Psoas muscle (tissue), 7 donors: ENCODE measurements at regions not wholly inside any gene's neighbourhood (a gene's known extent, or its start where the extent isn't known, plus 50 kb on each side); places are given as distances from the start of the nearest gene placed in this dataset.
"Not testable (repeated sequence)": the region's sequence is repeated elsewhere in the genome, so short reads cannot be mapped to it uniquely, and the experiment has no call there.

Source experiments
- ATAC-seq, 4 donors: fragments of 200-7000 bp; cut with Tn5 transposase; one replicate each; pipeline ENCODE4 v1.9.1; 2020; ENCODE audit warnings: moderate library complexity in 3 of 4, mild to moderate bottlenecking in 2 of 4
- DNase-seq, 2 donors: peaks; one replicate each; pipeline ENCODE4 v3.0.0-alpha.2; 2020
- H3K27ac ChIP-seq: fragments of 200-600 bp; one replicate; pipeline ENCODE4 v1.8.0; 2022
- H3K27me3 ChIP-seq, 3 donors: fragments of 200-600 bp in 1 of 3; one replicate each; pipeline versions ENCODE4 v1.6.1 to v1.8.0; 2013 to 2022; ENCODE audit warnings: low read length in 2 of 3, mild to moderate bottlenecking in 2 of 3, moderate library complexity in 1 of 3; ENCODE audit not compliant: insufficient read depth in 3 of 3
- H3K36me3 ChIP-seq, 2 donors: fragments of 200-600 bp in 1 of 2; one replicate each; pipeline versions ENCODE4 v1.6.1 to v1.8.0; 2013 to 2022; ENCODE audit warnings: low read depth in 1 of 2, mild to moderate bottlenecking in 1 of 2, moderate library complexity in 1 of 2; ENCODE audit not compliant: insufficient read depth in 1 of 2
- H3K4me1 ChIP-seq: fragments of 200-600 bp; one replicate; pipeline ENCODE4 v1.8.0; 2022
- H3K4me3 ChIP-seq: fragments of 200-600 bp; one replicate; pipeline ENCODE4 v1.8.0; 2022; ENCODE audit warnings: mild to moderate bottlenecking
- H3K9me3 ChIP-seq: fragments of 200-600 bp; one replicate; pipeline ENCODE4 v1.8.0; 2022
- WGBS, 3 donors: extraction: QIAGEN DNeasy Blood & Tissue Kit; methylation state at CpG; one replicate each; pipeline versions ENCODE4 v1.1.6 to v1.1.7; 2013; 5-methylcytosine and 5-hydroxymethylcytosine counted together
- intact Hi-C, 2 donors: fragments of 100-400 bp; cut with DNase I; formaldehyde crosslinking; loops; one replicate each; pipeline versions ENCODE4 v1.11.0 to v1.14.2; 2022
- TF ChIP-seq, protein P1 (sequence below): fragments of 200-600 bp; IDR thresholded peaks from one replicate; pipeline ENCODE4 v1.8.0; 2022; ENCODE audit warnings: antibody characterized with exemption
- donor health status: healthy with polysubstance abuse.
- donor health status: DM: no; HTN: no; CAD: no; lungs with moderate emphysema.
- donor health status: Bipolar disorder and iron deficiency.
- donor health status: healthy.
- donor health status: DM: yes; HTN: yes; CAD: no.
- donor health status: DM: no; HTN: no; CAD: no.
- donor health status: DM: yes; HTN: yes; CAD: no.

DNA sequence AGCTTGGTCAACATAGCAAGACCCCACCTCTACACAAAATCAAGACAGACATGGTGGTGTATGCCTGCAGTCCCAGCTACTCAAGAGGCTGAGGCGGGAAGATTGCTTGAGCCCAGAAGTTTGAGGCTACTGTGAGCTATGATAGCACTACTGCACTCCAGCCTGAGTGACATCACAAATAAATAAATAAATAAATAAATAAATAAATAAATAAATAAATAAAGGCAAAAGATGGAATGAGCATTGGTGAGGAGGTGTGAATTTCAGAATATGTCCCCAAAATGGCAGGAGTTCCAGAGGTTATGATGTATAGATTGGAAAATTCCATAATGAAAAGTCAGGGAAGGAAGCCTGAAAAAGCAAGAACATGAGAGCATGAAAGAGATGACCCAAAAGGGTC is 249.9 kb downstream of the MEX3B start:
- H3K4me1 ChIP-seq, result no peaks in the 10 kb centered on the region
- H3K36me3 ChIP-seq, result no peaks in the 10 kb centered on the region
- DNase-seq (no peak), ATAC-seq (no peak)
- H3K27ac ChIP-seq, result no peak overlapping the region
- H3K9me3 ChIP-seq, result no peaks in the 10 kb centered on the region
- WGBS, 3 donors, result 100% methylated on average over 1 of the region's 1 CpG
- no peak overlapping the region for H3K4me3 ChIP-seq
- TF ChIP-seq, protein P1, sequence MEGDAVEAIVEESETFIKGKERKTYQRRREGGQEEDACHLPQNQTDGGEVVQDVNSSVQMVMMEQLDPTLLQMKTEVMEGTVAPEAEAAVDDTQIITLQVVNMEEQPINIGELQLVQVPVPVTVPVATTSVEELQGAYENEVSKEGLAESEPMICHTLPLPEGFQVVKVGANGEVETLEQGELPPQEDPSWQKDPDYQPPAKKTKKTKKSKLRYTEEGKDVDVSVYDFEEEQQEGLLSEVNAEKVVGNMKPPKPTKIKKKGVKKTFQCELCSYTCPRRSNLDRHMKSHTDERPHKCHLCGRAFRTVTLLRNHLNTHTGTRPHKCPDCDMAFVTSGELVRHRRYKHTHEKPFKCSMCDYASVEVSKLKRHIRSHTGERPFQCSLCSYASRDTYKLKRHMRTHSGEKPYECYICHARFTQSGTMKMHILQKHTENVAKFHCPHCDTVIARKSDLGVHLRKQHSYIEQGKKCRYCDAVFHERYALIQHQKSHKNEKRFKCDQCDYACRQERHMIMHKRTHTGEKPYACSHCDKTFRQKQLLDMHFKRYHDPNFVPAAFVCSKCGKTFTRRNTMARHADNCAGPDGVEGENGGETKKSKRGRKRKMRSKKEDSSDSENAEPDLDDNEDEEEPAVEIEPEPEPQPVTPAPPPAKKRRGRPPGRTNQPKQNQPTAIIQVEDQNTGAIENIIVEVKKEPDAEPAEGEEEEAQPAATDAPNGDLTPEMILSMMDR, result no peak
- H3K27me3 ChIP-seq, result no peaks in the 10 kb centered on the region
- intact Hi-C loops, result no loop called here

DNA sequence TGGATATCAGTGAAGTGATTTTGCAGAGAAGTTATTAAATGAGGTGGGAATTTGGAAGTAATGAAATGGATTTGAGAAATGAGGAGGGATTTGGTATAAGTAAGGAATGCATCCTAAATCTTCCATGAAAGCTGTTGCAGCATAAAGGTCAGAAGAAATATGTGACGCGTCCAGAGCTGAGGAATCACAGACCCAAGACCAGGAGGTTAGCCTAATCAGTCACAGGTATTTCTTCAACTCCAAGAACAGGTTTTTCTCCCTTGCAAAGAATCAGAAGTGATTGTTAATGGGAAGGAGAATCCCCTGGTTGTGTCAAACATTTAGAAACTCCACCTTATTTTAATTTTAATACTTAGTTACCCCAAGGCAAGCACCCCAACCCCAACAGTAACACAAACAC is 253.2 kb downstream of the MEX3B start:
- Histone ChIP-seq H3K27me3 (peaks cover 0 to 6% (median 0%) of the 10 kb centered on the region in 3 donors), H3K9me3 (no peaks in the 10 kb centered on the region), H3K27ac (no peak overlapping the region), H3K4me1 (no peaks in the 10 kb centered on the region), H3K36me3 (no peaks in the 10 kb centered on the region), H3K4me3 (no peak overlapping the region)
- DNase-seq (no peak), ATAC-seq (no peak)
- WGBS, 3 donors, result 83 to 86% (median 85%) methylated on average over 2 of the region's 2 CpGs
- TF ChIP-seq, protein P1, result no peak
- intact Hi-C loops, result no loop called here

DNA sequence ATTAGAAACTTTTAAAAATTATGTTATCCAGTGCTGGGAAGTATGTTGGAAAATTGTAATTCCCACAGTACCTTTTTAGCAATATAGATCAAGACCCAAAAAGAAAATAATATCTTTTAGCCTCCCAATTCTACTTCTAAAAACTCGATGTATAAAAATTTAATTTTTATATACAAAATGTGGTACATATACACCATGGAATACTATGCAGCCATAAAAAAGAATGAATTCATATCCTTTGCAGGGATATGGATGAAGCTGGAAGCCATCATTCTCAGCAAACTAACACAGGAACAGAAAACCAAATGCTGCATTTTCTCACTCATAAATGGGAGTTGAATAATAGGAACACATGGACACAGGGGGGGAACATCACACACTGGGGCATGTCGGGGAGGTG is 254.5 kb downstream of the MEX3B start:
- H3K4me1 ChIP-seq, ATAC-seq, H3K36me3 ChIP-seq, DNase-seq, H3K27me3 ChIP-seq, H3K9me3 ChIP-seq, H3K4me3 ChIP-seq, intact Hi-C loops, H3K27ac ChIP-seq: not testable (repeated sequence)
- 92 to 95% (median 93%) methylated on average over 2 of the region's 2 CpGs for WGBS, 3 donors

DNA sequence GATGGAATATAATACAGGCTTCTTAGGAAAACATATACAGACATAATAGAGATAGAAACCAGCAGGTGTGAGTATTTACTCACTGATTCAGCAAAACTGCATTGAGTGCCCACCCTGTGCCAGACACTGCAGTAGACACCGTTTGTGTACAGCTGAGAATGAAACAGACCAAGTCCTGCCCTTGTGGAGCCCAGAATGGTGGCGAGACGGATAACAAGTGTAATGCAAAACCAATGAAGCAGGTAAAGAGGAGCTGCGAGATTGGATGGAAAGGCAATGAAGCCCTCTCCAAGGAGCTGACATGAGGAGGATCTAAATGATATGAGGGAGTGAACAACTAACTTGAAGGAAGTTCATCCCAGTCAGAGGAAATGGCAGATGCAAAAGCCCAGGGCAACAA is 256.4 kb downstream of the MEX3B start:
- Histone ChIP-seq H3K4me3 (no peak overlapping the region), H3K36me3 (no peaks in the 10 kb centered on the region), H3K27me3 (peaks cover 0 to 6% (median 0%) of the 10 kb centered on the region in 3 donors), H3K9me3 (no peaks in the 10 kb centered on the region), H3K4me1 (no peaks in the 10 kb centered on the region), H3K27ac (no peak overlapping the region)
- 74 to 84% (median 80%) methylated on average over 4 of the region's 4 CpGs for WGBS, 3 donors
- ATAC-seq, result no peak
- no peak for DNase-seq
- intact Hi-C loops, result no loop called here
- TF ChIP-seq, protein P1, result no peak

DNA sequence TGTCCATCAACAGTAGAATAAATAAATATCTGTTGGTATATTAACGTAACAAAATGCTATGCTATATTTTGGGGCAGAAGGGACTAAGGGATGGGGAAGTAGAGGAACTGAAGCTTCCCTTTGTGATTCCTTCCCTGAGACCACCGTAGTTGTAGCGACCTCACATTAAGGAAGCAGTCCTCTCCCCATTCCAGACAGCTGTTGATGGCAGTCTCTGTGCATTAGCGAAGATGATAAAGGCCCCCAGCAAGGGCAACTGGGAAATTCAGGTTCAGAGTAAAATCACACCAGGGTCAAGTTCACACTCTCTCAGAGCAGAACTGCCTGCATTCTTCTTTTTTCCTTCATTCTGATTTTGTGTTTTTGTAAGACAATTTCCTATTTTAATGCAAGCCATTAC is 259.0 kb downstream of the MEX3B start:
- intact Hi-C loops, result no loop called here
- DNase-seq, result no peak
- ATAC-seq, result no peak
- TF ChIP-seq, protein P1, result no peak
- H3K27me3 ChIP-seq, result peaks cover 0 to 6% (median 0%) of the 10 kb centered on the region in 3 donors
- H3K27ac ChIP-seq, result no peak overlapping the region
- no peaks in the 10 kb centered on the region for H3K9me3 ChIP-seq
- H3K4me3 ChIP-seq, result no peak overlapping the region
- no peaks in the 10 kb centered on the region for H3K4me1 ChIP-seq
- H3K36me3 ChIP-seq, result no peaks in the 10 kb centered on the region
- 67 to 69% (median 68%) methylated on average over 4 of the region's 4 CpGs for WGBS, 3 donors
